SK-N-SH (cell line): ENCODE measurements at regions not wholly inside any gene's neighbourhood (a gene's known extent, or its start where the extent isn't known, plus 50 kb on each side); places are given as distances from the start of the nearest gene placed in this dataset.

ENCODE experiments used
- CTCF ChIA-PET: fragments of 300-600, 350-600 bp; formaldehyde crosslinking; extraction: SDS; loops from one replicate; lab custom pipeline; 2021; lab: Yijun Ruan, JAX
- POLR2A ChIA-PET: fragments of 350-600 bp; sonication (Branson Sonifier 250); formaldehyde crosslinking; extraction: SDS; loops from one replicate; lab custom pipeline; 2020; ENCODE audit warnings: antibody characterized with exemption, inconsistent platforms; lab: Yijun Ruan, JAX
- DNase-seq: peaks from one replicate; pipeline ENCODE4 v3.0.0; 2012
- H2AFZ ChIP-seq: fragments of 200-600 bp; sonication (generic); 2 replicates; pipeline ENCODE4 v1.8.1; 2016; ENCODE audit warnings: antibody characterized with exemption, mild to moderate bottlenecking, low read depth
- H3F3A ChIP-seq: fragments of 200-600 bp; sonication (generic); replicated peaks from 2 replicates; pipeline ENCODE3; 2016; ENCODE audit warnings: antibody characterized with exemption, mild to moderate bottlenecking; ENCODE audit not compliant: insufficient read depth
- H3K27ac ChIP-seq, 2 experiments: fragments of 200-500 bp in 1 of 2; fragments of 200-600 bp in 1 of 2; sonication (Bioruptor generic) in 1 of 2; sonication (generic), shearing (Covaris generic) in 1 of 2; 2 replicates each; pipeline versions ENCODE4 v1.5.1 to v1.6.1; 2014 to 2016; ENCODE audit warnings: low read depth in 2 of 2, inconsistent platforms in 1 of 2, low read length in 1 of 2, mild to moderate bottlenecking in 1 of 2, mixed read lengths in 1 of 2
- H3K27me3 ChIP-seq: fragments of 200-600 bp; sonication (generic), shearing (Covaris generic); 2 replicates; pipeline ENCODE4 v1.6.1; 2016; ENCODE audit warnings: mixed run types; ENCODE audit not compliant: insufficient read depth
- H3K36me3 ChIP-seq, 2 experiments: fragments of 200-500 bp in 1 of 2; fragments of 200-600 bp in 1 of 2; sonication (Bioruptor generic) in 1 of 2; sonication (generic) in 1 of 2; replicated peaks in 1 of 2; 2 replicates each; pipeline versions ENCODE3 to v1.5.1; 2014 to 2016; ENCODE audit warnings: low read length in 1 of 2, mild to moderate bottlenecking in 1 of 2; ENCODE audit not compliant: insufficient read depth in 2 of 2, control insufficient read depth in 1 of 2
- H3K4me1 ChIP-seq, 2 experiments: fragments of 200-500 bp in 1 of 2; fragments of 200-600 bp in 1 of 2; sonication (Bioruptor generic) in 1 of 2; sonication (generic), shearing (Covaris generic) in 1 of 2; 2 replicates each; pipeline versions ENCODE4 v1.5.1 to v1.6.1; 2014 to 2016; ENCODE audit warnings: low read depth in 1 of 2, low read length in 1 of 2, mixed run types in 1 of 2; ENCODE audit not compliant: insufficient read depth in 2 of 2, control insufficient read depth in 1 of 2
- H3K4me2 ChIP-seq: fragments of 200-600 bp; sonication (generic), shearing (Covaris generic); 2 replicates; pipeline ENCODE4 v1.6.1; 2017; ENCODE audit warnings: mixed run types
- H3K4me3 ChIP-seq, 2 experiments: fragments of 200-500 bp in 1 of 2; fragments of 200-600 bp in 1 of 2; sonication (Bioruptor generic) in 1 of 2; sonication (generic), shearing (Covaris generic) in 1 of 2; 2 replicates each; pipeline versions ENCODE4 v1.5.1 to v1.8.1; 2014 to 2016; ENCODE audit warnings: low read depth in 2 of 2, inconsistent platforms in 1 of 2, low read length in 1 of 2, mild to moderate bottlenecking in 1 of 2, mixed read lengths in 1 of 2, moderate library complexity in 1 of 2
- H3K79me2 ChIP-seq: fragments of 200-600 bp; sonication (generic); 2 replicates; pipeline ENCODE4 v1.8.1; 2017; ENCODE audit warnings: mild to moderate bottlenecking; ENCODE audit not compliant: insufficient read depth
- H3K9ac ChIP-seq: fragments of 200-600 bp; sonication (generic); 2 replicates; pipeline ENCODE4 v1.6.1; 2017; ENCODE audit warnings: mixed run types
- H3K9me2 ChIP-seq: fragments of 200-600 bp; sonication (generic); 2 replicates; pipeline ENCODE4 v1.6.1; 2017; ENCODE audit warnings: mixed run types
- H3K9me3 ChIP-seq: fragments of 200-600 bp; sonication (generic); 2 replicates; pipeline ENCODE4 v1.6.1; 2017; ENCODE audit warnings: mixed run types, mild to moderate bottlenecking, moderate library complexity
- H4K20me1 ChIP-seq: fragments of 200-600 bp; sonication (generic); 2 replicates; pipeline ENCODE4 v1.6.1; 2017; ENCODE audit warnings: mild to moderate bottlenecking, mixed run types; ENCODE audit not compliant: insufficient read depth
- EP300 ChIP-seq, 2 experiments: IDR thresholded peaks; 2 replicates each; pipeline versions ENCODE4 v1.4.0 to v1.6.1; 2012; ENCODE audit warnings: borderline replicate concordance in 1 of 2, low read depth in 1 of 2, low read length in 1 of 2
- FOSL2 ChIP-seq: IDR thresholded peaks from 2 replicates; pipeline ENCODE4 v1.4.0; 2012; ENCODE audit warnings: low read depth, mild to moderate bottlenecking, moderate library complexity, borderline replicate concordance
- IRF3 ChIP-seq: fragments of 150-350 bp; IDR thresholded peaks from 2 replicates; pipeline ENCODE4 v1.6.1; 2016; ENCODE audit warnings: mild to moderate bottlenecking, low read depth, low read length
- JUND ChIP-seq: IDR thresholded peaks from 2 replicates; pipeline ENCODE4 v1.4.0; 2012
- MEF2A ChIP-seq: IDR thresholded peaks from 2 replicates; pipeline ENCODE4 v1.4.0; 2012; ENCODE audit warnings: low read depth, borderline replicate concordance
- NRF1 ChIP-seq: IDR thresholded peaks from 2 replicates; pipeline ENCODE4 v1.6.1; 2012; ENCODE audit warnings: low read depth, mild to moderate bottlenecking, low read length
- RCOR1 ChIP-seq: fragments of 150-350 bp; IDR thresholded peaks from 2 replicates; pipeline ENCODE4 v1.6.1; 2017; ENCODE audit warnings: antibody characterized with exemption, low read length
- RXRA ChIP-seq: IDR thresholded peaks from 2 replicates; pipeline ENCODE4 v1.4.0; 2012; ENCODE audit warnings: low read depth, mild to moderate bottlenecking, borderline replicate concordance
- SIN3A ChIP-seq: IDR thresholded peaks from 2 replicates; pipeline ENCODE4 v1.6.1; 2012; ENCODE audit warnings: low read depth, mild to moderate bottlenecking, low read length, moderate library complexity, borderline replicate concordance
- TAF1 ChIP-seq: IDR thresholded peaks from 2 replicates; pipeline ENCODE4 v1.6.1; 2012; ENCODE audit warnings: low read depth, mild to moderate bottlenecking, low read length, moderate library complexity, borderline replicate concordance
- TCF12 ChIP-seq: IDR thresholded peaks from 2 replicates; pipeline ENCODE4 v1.4.0; 2012
- TEAD4 ChIP-seq: IDR thresholded peaks from 2 replicates; pipeline ENCODE4 v1.4.0; 2012; ENCODE audit warnings: mild to moderate bottlenecking, borderline replicate concordance; ENCODE audit not compliant: insufficient read depth
- USF1 ChIP-seq: IDR thresholded peaks from 2 replicates; pipeline ENCODE4 v1.4.0; 2012; ENCODE audit warnings: low read depth, borderline replicate concordance
- USF2 ChIP-seq: fragments of 150-350 bp; IDR thresholded peaks from 2 replicates; pipeline ENCODE4 v1.6.1; 2017; ENCODE audit warnings: antibody characterized with exemption, low read length, low read depth, borderline replicate concordance
- WGBS: methylation state at CpG from one replicate; pipeline ENCODE4 v1.1.6; 2017; ENCODE audit warnings: low lambda C conversion rate; 5-methylcytosine and 5-hydroxymethylcytosine counted together

- no peak for TF ChIP-seq NRF1
- no peak for TF ChIP-seq IRF3
- no peak for TF ChIP-seq JUND
- TF ChIP-seq TCF12 = no peak
- TF ChIP-seq MEF2A = no peak
- TF ChIP-seq FOSL2 = no peak
- no peak for TF ChIP-seq EP300 (IDR thresholded peaks at IDR 0.05; ENCODE audit: borderline replicate concordance in 1 of 2, low read depth in 1 of 2, low read length in 1 of 2)
Observed at GRCh38 chr7:85529201-85529600, 342.3 kb upstream of the SEMA3D start (continued).

- Histone ChIP-seq H3K9me2 (no peaks in the 10 kb centered on the region), H3K9me3 (no peaks in the 10 kb centered on the region), H4K20me1 (no peaks in the 10 kb centered on the region), H3K27me3 (no peaks in the 10 kb centered on the region), H3K9ac (no peak overlapping the region), H3K4me1 (peaks cover 3 to 15% of the 10 kb centered on the region in 2 experiments; a peak in 3 of 4 replicates), H3K79me2 (no peaks in the 10 kb centered on the region), H3K36me3 (no peaks in the 10 kb centered on the region), H3K4me2 (no peak overlapping the region), H3K4me3 (no peak overlapping the region), H3F3A (peaks cover 10% of the 10 kb centered on the region), H2AFZ (no peak overlapping the region), H3K27ac (no peak overlapping the region)
- WGBS = 71% methylated on average over 2 of the region's 2 CpGs
- POLR2A ChIA-PET = no interaction called here
- TF ChIP-seq USF1 (no peak), NRF1 (no peak), TAF1 (no peak), USF2 (no peak), SIN3A (no peak), RCOR1 (no peak), TCF12 (no peak), RXRA (no peak), FOSL2 (no peak), TEAD4 (no peak)
- DNase-seq = no peak
- CTCF ChIA-PET = interaction anchor here (1.3 to 2.2 kb wide), 2 partner anchors 22 to 26 kb away, joined by 3 to 8 read pairs; no protein-coding TSS in a partner anchor
Observed at GRCh38 chr7:85528581-85528980, 341.7 kb upstream of the SEMA3D start.
